ENCODE measurements at regions not wholly inside any gene's neighbourhood (a gene's known extent, or its start where the extent isn't known, plus 50 kb on each side); places are given as distances from the start of the nearest gene placed in this dataset.
"Not testable (repeated sequence)": the region's sequence is repeated elsewhere in the genome, so short reads cannot be mapped to it uniquely, and the experiment has no call there.

- no peak for DNase-seq
- Histone ChIP-seq H3K9me3 (no peaks in the 10 kb centered on the region), H3K4me3 (no peak overlapping the region), H3K27ac (no peak overlapping the region), H3K36me3 (no peaks in the 10 kb centered on the region), H3K4me1 (no peaks in the 10 kb centered on the region), H3K27me3 (peaks cover 0 to 23% of the 10 kb centered on the region in 2 donors)
- intact Hi-C loops (cut with DNase I; ENCODE audit: low total_unique reads): no loop called here
- no peak for TF ChIP-seq CTCF (IDR thresholded peaks at IDR 0.05)
Observed at GRCh38 chr17:74133740-74134139, 69.7 kb upstream of the RPL38 start.

- H3K9me3 ChIP-seq; H3K4me1 ChIP-seq; H3K4me3 ChIP-seq; H3K27ac ChIP-seq; DNase-seq; intact Hi-C loops (cut with DNase I; ENCODE audit: low total_unique reads); H3K36me3 ChIP-seq: not testable (repeated sequence)
- H3K27me3 ChIP-seq: peaks cover 0 to 23% of the 10 kb centered on the region in 2 donors
Observed at GRCh38 chr17:74134234-74134633, 69.2 kb upstream of the RPL38 start.

- no peaks in the 10 kb centered on the region for H3K9me3 ChIP-seq
- peaks cover 0 to 23% of the 10 kb centered on the region in 2 donors for H3K27me3 ChIP-seq
- H3K27ac ChIP-seq: no peak overlapping the region
- H3K4me3 ChIP-seq: no peak overlapping the region
- no peak for TF ChIP-seq CTCF (IDR thresholded peaks at IDR 0.05)
- intact Hi-C loops (cut with DNase I; ENCODE audit: low total_unique reads): no loop called here
- H3K36me3 ChIP-seq: no peaks in the 10 kb centered on the region
- H3K4me1 ChIP-seq: no peaks in the 10 kb centered on the region
- DNase-seq: no peak
Observed at GRCh38 chr17:74134991-74135390, 68.5 kb upstream of the RPL38 start.

- H3K27ac ChIP-seq: no peak overlapping the region
- peak in 1 of 2 donors; percentile 32 for DNase-seq
- H3K36me3 ChIP-seq: no peaks in the 10 kb centered on the region
- no peak overlapping the region for H3K4me3 ChIP-seq
- intact Hi-C loops (cut with DNase I; ENCODE audit: low total_unique reads): no loop called here
- TF ChIP-seq CTCF (IDR thresholded peaks at IDR 0.05): no peak
- no peaks in the 10 kb centered on the region for H3K9me3 ChIP-seq
- H3K4me1 ChIP-seq: no peaks in the 10 kb centered on the region
- peaks cover 0 to 20% of the 10 kb centered on the region in 2 donors for H3K27me3 ChIP-seq
Observed at GRCh38 chr17:74135391-74136167, 67.9 kb upstream of the RPL38 start.

GRCh38 chr17:74137416-74137815 lies 66.1 kb upstream of the RPL38 start:
- intact Hi-C loops (cut with DNase I; ENCODE audit: low total_unique reads): no loop called here
- peaks cover 0 to 17% of the 10 kb centered on the region in 2 donors for H3K27me3 ChIP-seq
- H3K36me3 ChIP-seq: no peaks in the 10 kb centered on the region

More at GRCh38 chr17:74137416-74137815, 66.1 kb upstream of the RPL38 start:
- Histone ChIP-seq H3K27ac (no peak overlapping the region), H3K4me3 (no peak overlapping the region), H3K9me3 (peaks cover 5 to 12% (median 11%) of the 10 kb centered on the region in 3 donors), H3K4me1 (no peaks in the 10 kb centered on the region)
- no peak for TF ChIP-seq CTCF (IDR thresholded peaks at IDR 0.05)
- DNase-seq: no peak

Data from tibial artery (tissue), 4 donors.